GM21619 (cell line): ENCODE measurements at regions not wholly inside any gene's neighbourhood (a gene's known extent, or its start where the extent isn't known, plus 50 kb on each side); places are given as distances from the start of the nearest gene placed in this dataset.

Experiments
- ATAC-seq: cut with Tn5 transposase; IDR thresholded peaks from one replicate; pipeline ENCODE4 v1.9.1; 2021; ENCODE audit not compliant: unreplicated experiment

DNA sequence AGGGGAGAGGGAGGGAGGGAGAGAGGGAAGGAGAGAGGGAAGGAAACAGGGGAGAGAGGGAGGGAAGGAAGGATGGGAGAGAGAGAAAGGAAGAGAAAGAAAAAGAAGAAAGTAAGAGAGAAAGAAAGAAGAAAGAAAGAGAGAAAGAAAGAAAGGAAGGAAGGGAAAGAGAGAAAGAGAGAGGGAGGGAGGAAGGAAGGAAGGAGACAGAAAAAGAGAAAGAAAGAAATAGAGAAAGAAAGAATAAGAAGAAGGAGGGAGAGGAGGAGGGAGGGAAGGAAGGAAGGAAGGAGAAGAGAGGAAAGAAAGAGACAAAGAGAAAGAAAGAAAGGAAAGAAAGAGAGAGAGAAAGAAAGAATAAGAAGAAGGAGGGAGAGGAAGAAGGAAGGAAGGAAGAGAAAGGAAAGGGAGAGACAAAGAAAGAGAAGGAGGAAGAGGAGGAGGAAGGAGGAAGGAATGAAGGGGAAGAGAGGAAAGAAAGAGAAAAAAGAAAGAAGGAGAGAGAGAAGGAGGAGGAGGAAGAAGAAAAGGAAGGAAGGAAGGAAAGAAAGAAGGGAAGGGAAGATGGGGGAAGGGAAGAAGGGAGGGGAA, 189.6 kb downstream of the PARM1 start:
- no peak for ATAC-seq

GRCh38 chr4:75118739-75119138, 185.8 kb downstream of the PARM1 start:
- no peak for ATAC-seq

- ATAC-seq, result no peak
Measured at GRCh38 chr4:75110061-75110460, 177.1 kb downstream of the PARM1 start.

- ATAC-seq, result no peak
Measured at GRCh38 chr4:75107755-75108612, 175.1 kb downstream of the PARM1 start.

GRCh38 chr4:75102787-75103085, 169.8 kb downstream of the PARM1 start:
- no peak for ATAC-seq

GRCh38 chr4:75101906-75102786, 169.2 kb downstream of the PARM1 start:
- ATAC-seq, result peak; percentile 41
